GM13976 (cell line): ENCODE measurements at regions not wholly inside any gene's neighbourhood (a gene's known extent, or its start where the extent isn't known, plus 50 kb on each side); places are given as distances from the start of the nearest gene placed in this dataset.

Experiments used
- DNase-seq: peaks from one replicate; pipeline ENCODE4 v3.0.0; 2012; ENCODE audit warnings: low spot score
- in situ Hi-C: fragments of 300-500 bp; cut with MboI; formaldehyde crosslinking; loops from one replicate; pipeline ENCODE4 v1.12.0; 2022; ENCODE audit warnings: low sequenced_read_pairs, mixed read lengths, inconsistent platforms; ENCODE audit not compliant: unreplicated experiment
- TF ChIP-seq, protein P1 (sequence below): IDR thresholded peaks from 2 replicates; pipeline ENCODE4 v1.5.1; 2012; ENCODE audit warnings: borderline replicate concordance, mild to moderate bottlenecking; ENCODE audit not compliant: insufficient read depth; ENCODE audit errors: extremely low read depth, missing control alignments, control extremely low read depth

DNA sequence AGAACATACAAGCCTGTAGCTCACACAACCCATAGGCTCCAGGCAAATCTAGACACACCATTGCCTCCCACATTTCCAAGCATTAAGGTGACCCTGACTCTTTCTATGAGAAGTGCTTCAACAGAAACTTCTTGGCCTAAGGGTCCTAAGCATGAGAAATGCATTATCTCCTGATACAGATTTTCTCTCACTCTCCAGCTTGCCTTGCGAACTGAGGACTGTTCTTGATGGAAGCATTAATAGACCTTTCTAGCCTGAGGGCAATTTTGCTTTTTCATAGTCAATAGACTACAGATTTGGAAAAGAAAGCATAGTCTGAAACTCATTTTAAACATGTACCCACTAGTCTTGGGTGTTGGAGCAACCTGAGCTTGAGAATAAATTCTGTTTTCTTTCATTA is 1801.3 kb upstream of the PCDH7 start:
- in situ Hi-C loops = no loop called here
- no peak for DNase-seq
- TF ChIP-seq, protein P1, sequence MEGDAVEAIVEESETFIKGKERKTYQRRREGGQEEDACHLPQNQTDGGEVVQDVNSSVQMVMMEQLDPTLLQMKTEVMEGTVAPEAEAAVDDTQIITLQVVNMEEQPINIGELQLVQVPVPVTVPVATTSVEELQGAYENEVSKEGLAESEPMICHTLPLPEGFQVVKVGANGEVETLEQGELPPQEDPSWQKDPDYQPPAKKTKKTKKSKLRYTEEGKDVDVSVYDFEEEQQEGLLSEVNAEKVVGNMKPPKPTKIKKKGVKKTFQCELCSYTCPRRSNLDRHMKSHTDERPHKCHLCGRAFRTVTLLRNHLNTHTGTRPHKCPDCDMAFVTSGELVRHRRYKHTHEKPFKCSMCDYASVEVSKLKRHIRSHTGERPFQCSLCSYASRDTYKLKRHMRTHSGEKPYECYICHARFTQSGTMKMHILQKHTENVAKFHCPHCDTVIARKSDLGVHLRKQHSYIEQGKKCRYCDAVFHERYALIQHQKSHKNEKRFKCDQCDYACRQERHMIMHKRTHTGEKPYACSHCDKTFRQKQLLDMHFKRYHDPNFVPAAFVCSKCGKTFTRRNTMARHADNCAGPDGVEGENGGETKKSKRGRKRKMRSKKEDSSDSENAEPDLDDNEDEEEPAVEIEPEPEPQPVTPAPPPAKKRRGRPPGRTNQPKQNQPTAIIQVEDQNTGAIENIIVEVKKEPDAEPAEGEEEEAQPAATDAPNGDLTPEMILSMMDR = no peak

- in situ Hi-C loops = no loop called here
- no peak for DNase-seq
Observed at GRCh38 chr4:28921886-28922285, 1798.3 kb upstream of the PCDH7 start.

GRCh38 chr4:28926156-28926555 is 1794.0 kb upstream of the PCDH7 start:
- TF ChIP-seq, protein P1 = no peak
- in situ Hi-C loops = no loop called here

More at GRCh38 chr4:28921886-28922285, 1798.3 kb upstream of the PCDH7 start:
- TF ChIP-seq, protein P1 = no peak

GRCh38 chr4:28942631-28943030 is 1777.5 kb upstream of the PCDH7 start:
- DNase-seq = no peak
- TF ChIP-seq, protein P1 = no peak
- in situ Hi-C loops = no loop called here

More at GRCh38 chr4:28926156-28926555, 1794.0 kb upstream of the PCDH7 start:
- DNase-seq = no peak

DNA sequence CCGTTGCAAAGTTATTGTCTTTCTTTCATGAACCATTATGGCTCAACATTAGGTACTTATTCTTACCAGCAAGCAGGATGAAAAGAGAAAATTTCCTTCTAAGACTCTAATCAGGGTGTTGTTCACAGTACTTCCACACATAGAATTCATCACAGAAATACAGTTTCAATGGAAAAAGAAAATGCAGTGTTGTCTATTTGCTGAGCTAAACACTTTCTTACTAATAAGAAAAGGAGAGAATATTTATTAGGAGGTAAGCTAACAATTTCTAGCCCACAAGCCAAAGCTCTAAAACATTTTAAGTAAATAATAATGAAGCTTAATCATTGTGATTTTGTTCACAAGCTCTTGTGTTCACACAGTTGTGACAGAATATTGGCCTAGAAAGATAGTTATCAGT is 1772.8 kb upstream of the PCDH7 start:
- in situ Hi-C loops = no loop called here

DNA sequence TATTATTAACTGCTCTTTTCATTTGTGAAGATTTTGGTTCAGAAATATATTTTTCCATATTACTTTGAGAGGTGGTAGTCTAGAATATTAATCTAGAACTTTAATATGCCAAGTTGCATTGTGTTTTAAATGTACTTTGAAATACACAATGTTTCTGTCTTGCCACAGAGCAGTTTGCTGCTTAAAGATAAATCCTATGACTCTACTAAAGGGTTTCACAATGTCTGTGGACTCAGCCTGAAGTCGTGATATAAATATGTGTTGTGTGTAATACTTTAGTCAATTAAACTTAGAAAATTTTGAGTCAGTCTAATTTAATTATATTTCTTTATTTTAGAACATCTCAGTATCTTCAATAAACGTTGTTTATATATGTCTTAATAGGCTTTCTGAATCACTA is 1771.7 kb upstream of the PCDH7 start:
- no peak for DNase-seq
- in situ Hi-C loops = no loop called here
- TF ChIP-seq, protein P1 = no peak

More for the DNA sequence above, 1772.8 kb upstream of the PCDH7 start:
- DNase-seq = no peak
- TF ChIP-seq, protein P1 = no peak

GRCh38 chr4:28966982-28967381 is 1753.2 kb upstream of the PCDH7 start:
- DNase-seq = no peak
- TF ChIP-seq, protein P1 = no peak
- in situ Hi-C loops = no loop called here
